ENCODE measurements at regions not wholly inside any gene's neighbourhood (a gene's known extent, or its start where the extent isn't known, plus 50 kb on each side); places are given as distances from the start of the nearest gene placed in this dataset.

- dilution Hi-C loops (cut with MboI; ENCODE audit: extremely low pct_ligation_motif_present, low sequenced_read_pairs) (no loop called here), intact Hi-C loops (cut with micrococcal nuclease) (no loop called here)
- H3K4me1 ChIP-seq (ENCODE audit: control insufficient read depth, extremely low read depth, insufficient read depth, low read length) = no peaks in the 10 kb centered on the region
- H3K4me2 ChIP-seq (ENCODE audit: insufficient read depth, low read length) = no peak overlapping the region
- no peak for TF ChIP-seq GATA2 (IDR thresholded peaks at IDR 0.05; ENCODE audit: insufficient read depth, insufficient read length, low read depth, low read length)
- TF ChIP-seq FOS (IDR thresholded peaks at IDR 0.05; ENCODE audit: borderline replicate concordance, insufficient read depth, low read length) = no peak
- no peaks in the 10 kb centered on the region for H3K9me3 ChIP-seq (replicated peaks; ENCODE audit: control insufficient read depth, insufficient read depth, low read length)
- no TSS peak for BruUV-seq (replicated peaks)
- no peaks in the 10 kb centered on the region for H3K36me3 ChIP-seq (ENCODE audit: control insufficient read depth in 2 of 2, extremely low read depth in 1 of 2, insufficient read depth in 2 of 2, low read length in 2 of 2)
- H3K79me2 ChIP-seq (ENCODE audit: control insufficient read depth, insufficient read depth, low read length) = no peaks in the 10 kb centered on the region
- DNase-seq (ENCODE audit: low read depth, low spot score) = no peak
- no peaks in the 10 kb centered on the region for H3K27me3 ChIP-seq (ENCODE audit: control insufficient read depth in 2 of 2, insufficient read depth in 2 of 2, low read length in 2 of 2)
- H3K4me3 ChIP-seq (replicated peaks in 1 of 3; ENCODE audit: insufficient read depth in 1 of 3, low read depth in 1 of 3, low read length in 3 of 3) = no peak overlapping the region
- no peak overlapping the region for H2AFZ ChIP-seq (ENCODE audit: low read depth, low read length)
- H3K9me1 ChIP-seq (replicated peaks; ENCODE audit: control insufficient read depth, extremely low read depth, insufficient read depth, low read length) = no peaks in the 10 kb centered on the region
- CTCF ChIA-PET = no interaction called here
- no peak overlapping the region for H3K27ac ChIP-seq (ENCODE audit: insufficient read depth, low read depth, low read length)
- no peak overlapping the region for H3K9ac ChIP-seq (replicated peaks; ENCODE audit: extremely low read depth, insufficient read depth, low read length)
- POLR2A ChIA-PET = no interaction called here
- H4K20me1 ChIP-seq (replicated peaks; ENCODE audit: control insufficient read depth, extremely low read depth, insufficient read depth, low read length) = no peaks in the 10 kb centered on the region
- FAIRE-seq = no peak
Measured at GRCh38 chr3:72678380-72678779, 169.9 kb downstream of the SHQ1 start.

GRCh38 chr3:72675243-72675642 is 173.0 kb downstream of the SHQ1 start:
- no peaks in the 10 kb centered on the region for H3K9me3 ChIP-seq (replicated peaks; ENCODE audit: control insufficient read depth, insufficient read depth, low read length)
- BruUV-seq (replicated peaks) = no TSS peak
- dilution Hi-C loops (cut with MboI; ENCODE audit: extremely low pct_ligation_motif_present, low sequenced_read_pairs) = no loop called here
- ChIA-PET POLR2A (no interaction called here), CTCF (no interaction called here)
- FAIRE-seq (no peak), DNase-seq (ENCODE audit: low read depth, low spot score) (no peak)
- no peaks in the 10 kb centered on the region for H3K79me2 ChIP-seq (ENCODE audit: control insufficient read depth, insufficient read depth, low read length)
- no peak overlapping the region for H3K4me2 ChIP-seq (ENCODE audit: insufficient read depth, low read length)
- no peak overlapping the region for H3K27ac ChIP-seq (ENCODE audit: insufficient read depth, low read depth, low read length)
- H3K4me3 ChIP-seq (replicated peaks in 1 of 3; ENCODE audit: insufficient read depth in 1 of 3, low read depth in 1 of 3, low read length in 3 of 3) = no peak overlapping the region
- intact Hi-C loops (cut with micrococcal nuclease) = no loop called here
- H3K9ac ChIP-seq (replicated peaks; ENCODE audit: extremely low read depth, insufficient read depth, low read length) = no peak overlapping the region
- no peaks in the 10 kb centered on the region for H3K36me3 ChIP-seq (ENCODE audit: control insufficient read depth in 2 of 2, extremely low read depth in 1 of 2, insufficient read depth in 2 of 2, low read length in 2 of 2)
- no peaks in the 10 kb centered on the region for H4K20me1 ChIP-seq (replicated peaks; ENCODE audit: control insufficient read depth, extremely low read depth, insufficient read depth, low read length)
- no peaks in the 10 kb centered on the region for H3K27me3 ChIP-seq (ENCODE audit: control insufficient read depth in 2 of 2, insufficient read depth in 2 of 2, low read length in 2 of 2)
- no peaks in the 10 kb centered on the region for H3K4me1 ChIP-seq (ENCODE audit: control insufficient read depth, extremely low read depth, insufficient read depth, low read length)
- no peak overlapping the region for H2AFZ ChIP-seq (ENCODE audit: low read depth, low read length)
- H3K9me1 ChIP-seq (replicated peaks; ENCODE audit: control insufficient read depth, extremely low read depth, insufficient read depth, low read length) = no peaks in the 10 kb centered on the region
- TF ChIP-seq JUN (IDR thresholded peaks at IDR 0.05; ENCODE audit: borderline replicate concordance, insufficient read depth, insufficient read length, low read depth) (no peak), POLR2A (IDR thresholded peaks at IDR 0.05; ENCODE audit: low read depth, low read length) (no peak), CTCF (IDR thresholded peaks at IDR 0.05; ENCODE audit: extremely low read depth in 1 of 2, insufficient read depth in 1 of 2, low read depth in 1 of 2, low read length in 2 of 2) (no peak), FOS (IDR thresholded peaks at IDR 0.05; ENCODE audit: borderline replicate concordance, insufficient read depth, low read length) (no peak), MYC (IDR thresholded peaks at IDR 0.05; ENCODE audit: low read depth, low read length) (no peak), MAX (IDR thresholded peaks at IDR 0.05; ENCODE audit: insufficient read depth, insufficient read length) (no peak), GATA2 (IDR thresholded peaks at IDR 0.05; ENCODE audit: insufficient read depth, insufficient read length, low read depth, low read length) (no peak), EZH2 (IDR thresholded peaks at IDR 0.05; ENCODE audit: borderline replicate concordance, low read depth, low read length, severe bottlenecking) (no peak), POLR2AphosphoS5 (IDR thresholded peaks at IDR 0.05; ENCODE audit: insufficient read depth, low read depth, low read length) (no peak)

All from endothelial cell of umbilical vein (primary cell).